ENCODE measurements at regions not wholly inside any gene's neighbourhood (a gene's known extent, or its start where the extent isn't known, plus 50 kb on each side); places are given as distances from the start of the nearest gene placed in this dataset.

GRCh38 chrX:130974323-130974722 is 71.3 kb upstream of the ENOX2 start:
- DNase-seq (ENCODE audit: low read depth), result peak; percentile 57
- no peak for TF ChIP-seq CTCF (conservative IDR thresholded peaks at IDR 0.05; ENCODE audit: control insufficient read depth, insufficient read depth, low read depth, low read length)
- no peak overlapping the region for H3K4me3 ChIP-seq (ENCODE audit: control insufficient read depth, low read depth, low read length)

GRCh38 chrX:130975947-130976346 is 72.9 kb upstream of the ENOX2 start:
- peak; percentile 62 for DNase-seq (ENCODE audit: low read depth)
- no peak overlapping the region for H3K4me3 ChIP-seq (ENCODE audit: control insufficient read depth, low read depth, low read length)
- TF ChIP-seq CTCF (conservative IDR thresholded peaks at IDR 0.05; ENCODE audit: control insufficient read depth, insufficient read depth, low read depth, low read length), result peak; percentile 64

GRCh38 chrX:130981836-130982235 is 76.3 kb upstream of the ARHGAP36 start:
- H3K4me3 ChIP-seq (ENCODE audit: control insufficient read depth, low read depth, low read length), result no peak overlapping the region
- peak; percentile 5 for DNase-seq (ENCODE audit: low read depth)

GRCh38 chrX:130984782-130985181 is 73.4 kb upstream of the ARHGAP36 start:
- no peak for TF ChIP-seq CTCF (conservative IDR thresholded peaks at IDR 0.05; ENCODE audit: control insufficient read depth, insufficient read depth, low read depth, low read length)
- DNase-seq (ENCODE audit: low read depth), result no peak
- H3K4me3 ChIP-seq (ENCODE audit: control insufficient read depth, low read depth, low read length), result no peak overlapping the region

More at GRCh38 chrX:130981836-130982235, 76.3 kb upstream of the ARHGAP36 start:
- no peak for TF ChIP-seq CTCF (conservative IDR thresholded peaks at IDR 0.05; ENCODE audit: control insufficient read depth, insufficient read depth, low read depth, low read length)

GRCh38 chrX:130987241-130987640 is 70.9 kb upstream of the ARHGAP36 start:
- H3K4me3 ChIP-seq (ENCODE audit: control insufficient read depth, low read depth, low read length), result no peak overlapping the region
- no peak for TF ChIP-seq CTCF (conservative IDR thresholded peaks at IDR 0.05; ENCODE audit: control insufficient read depth, insufficient read depth, low read depth, low read length)
- no peak for DNase-seq (ENCODE audit: low read depth)

- no peak for DNase-seq (ENCODE audit: low read depth)
- TF ChIP-seq CTCF (conservative IDR thresholded peaks at IDR 0.05; ENCODE audit: control insufficient read depth, insufficient read depth, low read depth, low read length), result no peak
- H3K4me3 ChIP-seq (ENCODE audit: control insufficient read depth, low read depth, low read length), result no peak overlapping the region
Measured at GRCh38 chrX:130990723-130991122, 67.4 kb upstream of the ARHGAP36 start.

- DNase-seq (ENCODE audit: low read depth), result peak; percentile 23
- peak; percentile 58 for TF ChIP-seq CTCF (conservative IDR thresholded peaks at IDR 0.05; ENCODE audit: control insufficient read depth, insufficient read depth, low read depth, low read length)
- no peak overlapping the region for H3K4me3 ChIP-seq (ENCODE audit: control insufficient read depth, low read depth, low read length)
Measured at GRCh38 chrX:130994671-130995070, 63.5 kb upstream of the ARHGAP36 start.

Data from fibroblast of mammary gland (primary cell).